ACC112 (cell line): ENCODE measurements at regions not wholly inside any gene's neighbourhood (a gene's known extent, or its start where the extent isn't known, plus 50 kb on each side); places are given as distances from the start of the nearest gene placed in this dataset.

Experiments
- H2AFZ ChIP-seq: fragments of 200-600 bp; sonication (generic); one replicate; pipeline ENCODE4 v1.6.0; 2017; ENCODE audit warnings: antibody characterized with exemption, low read length; ENCODE audit not compliant: unreplicated experiment
- H3K27ac ChIP-seq: fragments of 200-600 bp; sonication (generic); 2 replicates; pipeline ENCODE4 v1.5.1; 2014; ENCODE audit warnings: low read depth, mild to moderate bottlenecking, antibody characterized with exemption, low read length, moderate library complexity
- H3K27me3 ChIP-seq: fragments of 200-600 bp; sonication (generic); 2 replicates; pipeline ENCODE4 v1.6.1; 2014; ENCODE audit warnings: mild to moderate bottlenecking, antibody characterized with exemption, low read length, moderate library complexity, mixed read lengths; ENCODE audit not compliant: insufficient read depth
- H3K36me3 ChIP-seq: fragments of 200-600 bp; sonication (generic); 2 replicates; pipeline ENCODE4 v1.6.1; 2016; ENCODE audit warnings: mild to moderate bottlenecking, antibody characterized with exemption, low read length, moderate library complexity, mixed read lengths; ENCODE audit not compliant: insufficient read depth
- H3K4me1 ChIP-seq: fragments of 200-600 bp; sonication (generic); one replicate; pipeline ENCODE4 v1.6.1; 2016; ENCODE audit warnings: low read length, mixed read lengths; ENCODE audit not compliant: insufficient read depth, unreplicated experiment, control insufficient read depth
- H3K4me3 ChIP-seq: fragments of 200-600 bp; sonication (generic); 2 replicates; pipeline ENCODE4 v1.5.1; 2014; ENCODE audit warnings: mild to moderate bottlenecking, low read depth, low read length
- H3K79me2 ChIP-seq: fragments of 200-600 bp; sonication (generic); one replicate; pipeline ENCODE4 v1.6.0; 2016; ENCODE audit warnings: low read length; ENCODE audit not compliant: control insufficient read depth, unreplicated experiment, insufficient read depth

GRCh38 chr3:74535281-74535680, 79.2 kb downstream of the CNTN3 start:
- Histone ChIP-seq H3K36me3 (no peaks in the 10 kb centered on the region), H3K27me3 (no peaks in the 10 kb centered on the region), H3K4me1 (peaks cover 18% of the 10 kb centered on the region), H2AFZ (no peak overlapping the region), H3K79me2 (no peaks in the 10 kb centered on the region), H3K27ac (no peak overlapping the region), H3K4me3 (no peak overlapping the region)

DNA sequence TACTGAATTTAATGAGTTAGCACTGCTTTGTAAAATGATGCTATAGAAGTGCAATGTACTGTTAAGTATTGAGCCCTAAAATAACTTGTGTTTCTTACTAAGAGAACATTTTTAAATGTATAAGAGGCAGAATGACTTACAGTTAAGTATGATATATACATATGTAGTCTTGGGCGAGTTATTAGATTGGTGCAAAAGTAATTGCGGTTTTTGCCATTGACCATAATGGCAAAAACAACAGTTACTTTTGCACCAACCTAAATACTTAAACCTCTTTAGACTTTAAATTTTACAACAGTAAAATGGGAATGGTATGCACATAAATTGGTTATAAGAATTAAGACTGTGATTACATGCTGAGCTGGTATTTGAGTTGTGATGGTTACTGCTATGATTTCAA, 79.8 kb downstream of the CNTN3 start:
- H3K79me2 ChIP-seq: no peaks in the 10 kb centered on the region
- no peaks in the 10 kb centered on the region for H3K36me3 ChIP-seq
- no peak overlapping the region for H3K4me3 ChIP-seq
- H3K4me1 ChIP-seq: peaks cover 18% of the 10 kb centered on the region
- H3K27ac ChIP-seq: no peak overlapping the region
- H2AFZ ChIP-seq: no peak overlapping the region
- no peaks in the 10 kb centered on the region for H3K27me3 ChIP-seq

- peak overlapping the region; percentile 31 for H2AFZ ChIP-seq
- no peaks in the 10 kb centered on the region for H3K79me2 ChIP-seq
- peak overlapping the region; percentile 62 for H3K27ac ChIP-seq
- H3K4me3 ChIP-seq: no peak overlapping the region
- no peaks in the 10 kb centered on the region for H3K27me3 ChIP-seq
- no peaks in the 10 kb centered on the region for H3K36me3 ChIP-seq
- H3K4me1 ChIP-seq: peaks cover 18% of the 10 kb centered on the region
Measured at GRCh38 chr3:74532446-74532845, 82.0 kb downstream of the CNTN3 start.

GRCh38 chr3:74531491-74531890, 83.0 kb downstream of the CNTN3 start:
- no peaks in the 10 kb centered on the region for H3K79me2 ChIP-seq
- H3K36me3 ChIP-seq: no peaks in the 10 kb centered on the region
- H3K27ac ChIP-seq: peak overlapping the region; percentile 62; the same call in 1 of the 2 replicates
- H3K4me3 ChIP-seq: no peak overlapping the region
- H2AFZ ChIP-seq: no peak overlapping the region
- peaks cover 18% of the 10 kb centered on the region for H3K4me1 ChIP-seq
- H3K27me3 ChIP-seq: no peaks in the 10 kb centered on the region

GRCh38 chr3:74529145-74529544, 85.3 kb downstream of the CNTN3 start:
- no peak overlapping the region for H2AFZ ChIP-seq
- no peaks in the 10 kb centered on the region for H3K36me3 ChIP-seq
- H3K27ac ChIP-seq: no peak overlapping the region
- H3K4me1 ChIP-seq: peaks cover 18% of the 10 kb centered on the region
- no peaks in the 10 kb centered on the region for H3K79me2 ChIP-seq
- H3K27me3 ChIP-seq: no peaks in the 10 kb centered on the region
- H3K4me3 ChIP-seq: no peak overlapping the region

DNA sequence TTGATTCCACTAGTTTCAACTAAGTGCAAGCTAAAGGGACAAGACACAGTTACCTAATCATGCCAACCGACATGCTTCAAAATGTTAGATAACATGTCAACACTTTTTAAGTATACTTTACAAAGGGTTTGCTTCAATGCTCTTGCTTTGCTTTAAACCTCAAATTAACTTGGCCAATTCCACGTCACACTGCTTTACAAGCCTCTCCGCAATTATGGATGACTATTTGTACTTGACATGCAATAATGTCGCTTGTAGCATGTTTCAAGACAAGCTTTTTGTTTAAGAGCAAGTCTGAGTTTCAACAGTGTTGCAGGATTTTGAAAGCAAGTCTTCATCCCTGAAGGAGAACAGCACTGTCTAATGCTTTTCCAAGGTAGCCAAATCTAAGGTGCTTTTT, 86.9 kb downstream of the CNTN3 start:
- no peak overlapping the region for H2AFZ ChIP-seq
- H3K4me3 ChIP-seq: no peak overlapping the region
- H3K4me1 ChIP-seq: peaks cover 12% of the 10 kb centered on the region
- no peaks in the 10 kb centered on the region for H3K79me2 ChIP-seq
- H3K36me3 ChIP-seq: no peaks in the 10 kb centered on the region
- no peak overlapping the region for H3K27ac ChIP-seq
- no peaks in the 10 kb centered on the region for H3K27me3 ChIP-seq

DNA sequence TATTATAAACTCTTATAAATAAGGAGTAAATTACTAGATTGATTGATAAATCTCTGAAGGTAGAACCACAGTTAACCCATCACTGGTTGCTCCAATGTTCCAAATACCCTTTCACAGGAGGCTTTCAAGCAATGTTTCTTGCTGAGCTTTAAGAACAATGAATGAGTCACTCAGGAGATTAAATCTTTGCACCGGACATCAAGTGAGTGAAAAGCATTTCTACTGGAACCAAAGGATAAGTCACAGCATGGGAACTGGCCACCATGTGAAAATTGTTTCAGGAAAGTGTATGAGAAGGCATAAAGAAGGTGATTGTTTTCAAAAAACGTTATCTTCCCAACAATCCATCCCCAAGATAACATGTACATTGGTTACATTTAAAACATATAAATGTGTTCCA, 90.6 kb downstream of the CNTN3 start:
- Histone ChIP-seq H3K27me3 (no peaks in the 10 kb centered on the region), H3K79me2 (no peaks in the 10 kb centered on the region), H3K27ac (no peak overlapping the region), H2AFZ (no peak overlapping the region), H3K4me3 (no peak overlapping the region), H3K36me3 (no peaks in the 10 kb centered on the region), H3K4me1 (no peaks in the 10 kb centered on the region)

DNA sequence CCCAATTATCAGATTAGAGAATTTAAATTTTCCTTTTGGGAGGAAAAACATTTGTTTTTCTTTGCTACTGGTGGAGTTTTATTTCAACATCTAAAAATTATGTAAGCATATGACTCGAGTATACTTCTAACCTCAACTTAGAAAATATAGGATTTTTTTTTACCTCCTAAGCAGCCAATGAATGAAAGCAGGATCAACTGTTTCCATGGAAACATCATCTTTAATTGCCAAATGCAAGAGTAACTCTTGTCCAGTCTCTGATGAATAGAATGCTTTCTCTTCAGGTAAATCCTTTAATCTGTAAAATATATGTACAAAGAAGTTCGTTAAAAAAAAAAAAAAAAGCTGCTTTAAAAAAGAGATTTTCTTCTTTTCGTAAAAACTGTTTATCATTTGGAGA, 93.6 kb downstream of the CNTN3 start:
- H3K27ac ChIP-seq: no peak overlapping the region
- no peaks in the 10 kb centered on the region for H3K4me1 ChIP-seq
- no peaks in the 10 kb centered on the region for H3K27me3 ChIP-seq

GRCh38 chr3:74518610-74519009, 95.8 kb downstream of the CNTN3 start:
- Histone ChIP-seq H3K4me1 (no peaks in the 10 kb centered on the region), H3K4me3 (no peak overlapping the region), H2AFZ (no peak overlapping the region), H3K36me3 (no peaks in the 10 kb centered on the region), H3K79me2 (no peaks in the 10 kb centered on the region), H3K27ac (no peak overlapping the region), H3K27me3 (no peaks in the 10 kb centered on the region)

More for the DNA sequence above, 93.6 kb downstream of the CNTN3 start:
- Histone ChIP-seq H3K79me2 (no peaks in the 10 kb centered on the region), H3K36me3 (no peaks in the 10 kb centered on the region), H2AFZ (no peak overlapping the region), H3K4me3 (no peak overlapping the region)

- no peaks in the 10 kb centered on the region for H3K4me1 ChIP-seq
- H3K36me3 ChIP-seq: no peaks in the 10 kb centered on the region
- H3K27ac ChIP-seq: no peak overlapping the region
- H2AFZ ChIP-seq: no peak overlapping the region
- no peaks in the 10 kb centered on the region for H3K79me2 ChIP-seq
- no peak overlapping the region for H3K4me3 ChIP-seq
- no peaks in the 10 kb centered on the region for H3K27me3 ChIP-seq
Measured at GRCh38 chr3:74516019-74516418, 98.4 kb downstream of the CNTN3 start.

DNA sequence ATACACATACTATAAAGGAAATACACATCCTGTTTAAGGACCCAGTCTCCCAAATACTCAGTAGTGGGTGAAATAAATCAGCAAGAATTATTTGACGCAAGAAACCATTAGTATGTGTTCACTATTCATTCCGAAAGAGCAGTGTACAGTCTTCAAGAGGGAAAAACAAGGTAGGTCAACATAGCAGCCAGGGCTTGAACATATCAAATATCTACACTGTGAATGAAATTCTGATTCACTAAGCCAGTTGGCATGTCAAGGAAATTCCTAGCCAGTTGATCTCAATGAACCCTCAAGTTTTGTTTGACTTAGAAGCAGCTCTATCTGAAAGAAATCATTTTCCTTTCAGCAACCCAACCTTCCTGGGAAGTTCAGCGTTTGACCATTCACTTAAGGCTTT, 99.0 kb downstream of the CNTN3 start:
- no peaks in the 10 kb centered on the region for H3K27me3 ChIP-seq
- H3K36me3 ChIP-seq: no peaks in the 10 kb centered on the region
- H3K27ac ChIP-seq: no peak overlapping the region
- H3K4me3 ChIP-seq: no peak overlapping the region
- H2AFZ ChIP-seq: no peak overlapping the region
- no peaks in the 10 kb centered on the region for H3K4me1 ChIP-seq
- H3K79me2 ChIP-seq: no peaks in the 10 kb centered on the region
